CD14-positive monocyte (primary cell): ENCODE measurements at regions not wholly inside any gene's neighbourhood (a gene's known extent, or its start where the extent isn't known, plus 50 kb on each side); places are given as distances from the start of the nearest gene placed in this dataset.

Experiments
- DNase-seq, 3 donors: peaks; one replicate each; pipeline ENCODE4 v3.0.0-alpha.2; 2011 to 2022
- H2AFZ ChIP-seq: 2 replicates; pipeline ENCODE4 v1.6.0; 2012; ENCODE audit warnings: mild to moderate bottlenecking, low read depth, low read length, inconsistent platforms; ENCODE audit not compliant: insufficient read depth, poor library complexity, severe bottlenecking
- H3K27ac ChIP-seq, 2 donors: 1 replicate in 1 of 2; 2 replicates in 1 of 2; pipeline ENCODE4 v1.5.1; 2012 to 2013; ENCODE audit warnings: low read length in 2 of 2, control low read depth in 1 of 2, inconsistent platforms in 1 of 2, low read depth in 1 of 2, mild to moderate bottlenecking in 1 of 2
- H3K27me3 ChIP-seq, 2 donors: one replicate each; pipeline versions ENCODE4 v1.6.0 to v1.6.1; 2011 to 2013; ENCODE audit warnings: low read length in 2 of 2; ENCODE audit not compliant: control insufficient read depth in 2 of 2, insufficient read depth in 2 of 2
- H3K36me3 ChIP-seq, 2 donors: replicated peaks in 1 of 2; 1 replicate in 1 of 2; 2 replicates in 1 of 2; pipeline versions ENCODE4 v1.5.1 to v1.6.1; 2012 to 2013; ENCODE audit warnings: low read length in 2 of 2, control low read depth in 1 of 2, inconsistent platforms in 1 of 2, mild to moderate bottlenecking in 1 of 2; ENCODE audit not compliant: insufficient read depth in 2 of 2, control insufficient read depth in 1 of 2
- H3K4me1 ChIP-seq, 2 donors: 1 replicate in 1 of 2; 2 replicates in 1 of 2; pipeline versions ENCODE4 v1.5.1 to v1.6.1; 2012 to 2013; ENCODE audit warnings: low read length in 2 of 2, control low read depth in 1 of 2, inconsistent platforms in 1 of 2, mild to moderate bottlenecking in 1 of 2, moderate library complexity in 1 of 2; ENCODE audit not compliant: insufficient read depth in 2 of 2, control insufficient read depth in 1 of 2
- H3K4me2 ChIP-seq: replicated peaks from 2 replicates; pipeline ENCODE3; 2012; ENCODE audit warnings: low read length, moderate library complexity, mild to moderate bottlenecking; ENCODE audit not compliant: poor library complexity, severe bottlenecking; ENCODE audit errors: extremely low read depth
- H3K4me3 ChIP-seq, 3 experiments: fragments of 200-600 bp in 1 of 3; sonication (generic) in 1 of 3; replicated peaks in 1 of 3; 1 replicate in 2 of 3; 2 replicates in 1 of 3; pipeline ENCODE4 v1.5.1; 2011 to 2013; ENCODE audit warnings: low read length in 3 of 3, mild to moderate bottlenecking in 3 of 3, control low read depth in 2 of 3, low read depth in 2 of 3, inconsistent platforms in 1 of 3, moderate library complexity in 1 of 3
- H3K79me2 ChIP-seq: 2 replicates; pipeline ENCODE4 v1.6.0; 2012; ENCODE audit warnings: mild to moderate bottlenecking, control low read depth, inconsistent platforms, low read length, moderate library complexity; ENCODE audit not compliant: insufficient read depth
- H3K9ac ChIP-seq: 2 replicates; pipeline ENCODE4 v1.6.0; 2017; ENCODE audit warnings: low read length, mild to moderate bottlenecking; ENCODE audit not compliant: insufficient read depth, poor library complexity, severe bottlenecking
- H3K9me3 ChIP-seq, 2 donors: replicated peaks in 1 of 2; 1 replicate in 1 of 2; 2 replicates in 1 of 2; pipeline versions ENCODE4 v1.5.1 to v1.6.1; 2012 to 2013; ENCODE audit warnings: low read length in 2 of 2, control low read depth in 1 of 2; ENCODE audit not compliant: control insufficient read depth in 1 of 2, insufficient read depth in 1 of 2
- H4K20me1 ChIP-seq: 2 replicates; pipeline ENCODE4 v1.6.0; 2012; ENCODE audit warnings: mild to moderate bottlenecking, low read length, control low read depth, moderate library complexity; ENCODE audit not compliant: insufficient read depth
- H3K27ac Mint-ChIP-seq, 7 donors: one replicate each; pipeline ENCODE4 v1.8.0; 2020; ENCODE audit warnings: mild to moderate bottlenecking in 7 of 7, mixed read lengths in 7 of 7, moderate library complexity in 6 of 7, inconsistent platforms in 2 of 7
- H3K27me3 Mint-ChIP-seq, 3 donors: one replicate each; pipeline ENCODE4 v1.8.0; 2021 to 2022; ENCODE audit warnings: low read depth in 3 of 3, mild to moderate bottlenecking in 3 of 3, mixed read lengths in 3 of 3, moderate library complexity in 3 of 3, inconsistent platforms in 1 of 3
- H3K36me3 Mint-ChIP-seq, 2 donors: one replicate each; pipeline ENCODE4 v1.8.0; 2020; ENCODE audit warnings: mixed read lengths in 2 of 2, inconsistent platforms in 1 of 2, mild to moderate bottlenecking in 1 of 2
- H3K4me1 Mint-ChIP-seq: one replicate; pipeline ENCODE4 v1.8.0; 2020; ENCODE audit warnings: mild to moderate bottlenecking, mixed read lengths
- H3K4me3 Mint-ChIP-seq, 2 donors: one replicate each; pipeline ENCODE4 v1.8.0; 2020; ENCODE audit warnings: mild to moderate bottlenecking in 2 of 2, mixed read lengths in 2 of 2, moderate library complexity in 1 of 2
- H3K9me3 Mint-ChIP-seq, 7 donors: one replicate each; pipeline ENCODE4 v1.8.0; 2020 to 2022; ENCODE audit warnings: mixed read lengths in 7 of 7, mild to moderate bottlenecking in 6 of 7, moderate library complexity in 6 of 7, inconsistent platforms in 2 of 7
- CTCF ChIP-seq: fragments of 200-600 bp; IDR thresholded peaks from one replicate; pipeline ENCODE4 v1.8.0; 2022; ENCODE audit warnings: antibody characterized with exemption, mild to moderate bottlenecking
- WGBS: methylation state at CpG from one replicate; pipeline ENCODE4 v1.1.5; 2013; ENCODE audit warnings: missing lambda C conversion rate; ENCODE audit not compliant: insufficient coverage; 5-methylcytosine and 5-hydroxymethylcytosine counted together
- intact Hi-C, 2 donors: fragments of 100-400 bp; cut with micrococcal nuclease; formaldehyde crosslinking; loops; one replicate each; pipeline versions ENCODE4 v1.15.0 to v1.15.1; 2023

- DNase-seq, result no peak
- Histone ChIP-seq H3K9me3 (no peaks in the 10 kb centered on the region), H3K4me1 (no peaks in the 10 kb centered on the region), H3K4me2 (no peak overlapping the region), H3K4me3 (no peak overlapping the region), H3K36me3 (no peaks in the 10 kb centered on the region), H2AFZ (no peak overlapping the region), H3K9ac (no peak overlapping the region), H3K27me3 (no peaks in the 10 kb centered on the region), H4K20me1 (no peaks in the 10 kb centered on the region), H3K79me2 (no peaks in the 10 kb centered on the region), H3K27ac (no peak overlapping the region)
- no peak for TF ChIP-seq CTCF
- no peak overlapping the region for H3K4me3 Mint-ChIP-seq
- peaks cover 0 to 1% (median 0%) of the 10 kb centered on the region in 7 donors for H3K9me3 Mint-ChIP-seq
- no peak overlapping the region for H3K27ac Mint-ChIP-seq
- H3K27me3 Mint-ChIP-seq, result peaks cover 2 to 5% (median 2%) of the 10 kb centered on the region in 3 donors
- no peaks in the 10 kb centered on the region for H3K4me1 Mint-ChIP-seq
- intact Hi-C loops, result no loop called here
- no peaks in the 10 kb centered on the region for H3K36me3 Mint-ChIP-seq
- no CpG with 5 or more reads among the region's 3 CpGs for WGBS
Measured at GRCh38 chr2:18180912-18181311, 302.4 kb downstream of the KCNS3 start.

- no peaks in the 10 kb centered on the region for H3K36me3 Mint-ChIP-seq
- intact Hi-C loops, result no loop called here
Measured at GRCh38 chr2:18180031-18180610, 301.7 kb downstream of the KCNS3 start.

More at GRCh38 chr2:18180031-18180610, 301.7 kb downstream of the KCNS3 start:
- peaks cover 2 to 5% (median 2%) of the 10 kb centered on the region in 3 donors for H3K27me3 Mint-ChIP-seq
- Histone ChIP-seq H3K79me2 (no peaks in the 10 kb centered on the region), H4K20me1 (no peaks in the 10 kb centered on the region), H3K4me1 (no peaks in the 10 kb centered on the region), H2AFZ (no peak overlapping the region), H3K4me2 (no peak overlapping the region), H3K4me3 (no peak overlapping the region), H3K9ac (no peak overlapping the region), H3K36me3 (no peaks in the 10 kb centered on the region), H3K9me3 (no peaks in the 10 kb centered on the region), H3K27ac (no peak overlapping the region), H3K27me3 (no peaks in the 10 kb centered on the region)
- no peak for TF ChIP-seq CTCF
- H3K27ac Mint-ChIP-seq, result no peak overlapping the region
- 100% methylated on average over 1 of the region's 3 CpGs for WGBS
- no peak overlapping the region for H3K4me3 Mint-ChIP-seq
- DNase-seq, result no peak
- H3K4me1 Mint-ChIP-seq, result no peaks in the 10 kb centered on the region
- no peaks in the 10 kb centered on the region for H3K9me3 Mint-ChIP-seq
